Endothelial cell of umbilical vein (primary cell): ENCODE measurements at regions not wholly inside any gene's neighbourhood (a gene's known extent, or its start where the extent isn't known, plus 50 kb on each side); places are given as distances from the start of the nearest gene placed in this dataset.

Experiments
- CTCF ChIP-seq, 2 donors: IDR thresholded peaks; 1 replicate in 1 of 2; 2 replicates in 1 of 2; pipeline ENCODE4 v1.5.1; 2011; ENCODE audit warnings: low read length in 2 of 2, mild to moderate bottlenecking in 2 of 2, moderate library complexity in 2 of 2, control low read depth in 1 of 2, inconsistent platforms in 1 of 2, low read depth in 1 of 2; ENCODE audit not compliant: insufficient read depth in 1 of 2; ENCODE audit errors: extremely low read depth in 1 of 2
- EZH2 ChIP-seq: IDR thresholded peaks from 2 replicates; pipeline ENCODE4 v1.6.1; 2012; ENCODE audit warnings: borderline replicate concordance, low read depth, mild to moderate bottlenecking, moderate library complexity, low read length, inconsistent platforms; ENCODE audit not compliant: severe bottlenecking
- JUN ChIP-seq: IDR thresholded peaks from 2 replicates; pipeline ENCODE4 v1.6.1; 2011; ENCODE audit warnings: borderline replicate concordance, low read depth; ENCODE audit not compliant: insufficient read length, insufficient read depth
- POLR2A ChIP-seq: IDR thresholded peaks from 2 replicates; pipeline ENCODE4 v1.6.1; 2012; ENCODE audit warnings: low read depth, mild to moderate bottlenecking, control low read depth, low read length
- TF ChIP-seq, protein P1 (sequence below): IDR thresholded peaks from 2 replicates; pipeline ENCODE4 v1.6.1; 2011; ENCODE audit not compliant: insufficient read depth, insufficient read length

- TF ChIP-seq EZH2: no peak
- TF ChIP-seq CTCF (IDR thresholded peaks at IDR 0.05; ENCODE audit: extremely low read depth in 1 of 2, insufficient read depth in 1 of 2, low read depth in 1 of 2, low read length in 2 of 2): no peak
- TF ChIP-seq JUN: no peak
- no peak for TF ChIP-seq POLR2A
- TF ChIP-seq, protein P1, sequence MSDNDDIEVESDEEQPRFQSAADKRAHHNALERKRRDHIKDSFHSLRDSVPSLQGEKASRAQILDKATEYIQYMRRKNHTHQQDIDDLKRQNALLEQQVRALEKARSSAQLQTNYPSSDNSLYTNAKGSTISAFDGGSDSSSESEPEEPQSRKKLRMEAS: no peak
Observed at GRCh38 chr2:6081955-6082624, 389.9 kb downstream of the SOX11 start.
